ENCODE measurements at regions not wholly inside any gene's neighbourhood (a gene's known extent, or its start where the extent isn't known, plus 50 kb on each side); places are given as distances from the start of the nearest gene placed in this dataset.

- ChIA-PET CTCF (ENCODE audit: unreplicated experiment) (no interaction called here), POLR2A (no interaction called here)
- TF ChIP-seq CTCF (conservative IDR thresholded peaks at IDR 0.05; ENCODE audit: low read length), result no peak
- no peak for TF ChIP-seq EZH2phosphoT487 (IDR thresholded peaks at IDR 0.05; ENCODE audit: borderline replicate concordance, low read depth, low read length)
- no peaks in the 10 kb centered on the region for H3K36me3 ChIP-seq (ENCODE audit: insufficient read depth, low read length)
- no peaks in the 10 kb centered on the region for H3K9me2 ChIP-seq (ENCODE audit: insufficient read depth, low read length)
- no TSS peak for BruUV-seq (replicated peaks)
- peaks cover 8% of the 10 kb centered on the region for H3K4me1 ChIP-seq (ENCODE audit: insufficient read depth, low read length, poor library complexity, severe bottlenecking)
- H3K27ac ChIP-seq (ENCODE audit: low read depth, low read length, poor library complexity, severe bottlenecking), result no peak overlapping the region
- DNase-seq (ENCODE audit: low spot score), result no peak
- no peaks in the 10 kb centered on the region for H3K9me3 ChIP-seq (ENCODE audit: low read length)
- no peak overlapping the region for H2AFZ ChIP-seq (ENCODE audit: low read length)
- H3K79me2 ChIP-seq (ENCODE audit: insufficient read depth, low read depth, low read length), result no peaks in the 10 kb centered on the region
- no peak overlapping the region for H3K4me2 ChIP-seq (ENCODE audit: low read length)
- H3K4me3 ChIP-seq (ENCODE audit: low read depth, low read length, poor library complexity, severe bottlenecking), result no peak overlapping the region
- intact Hi-C loops (cut with micrococcal nuclease; ENCODE audit: unreplicated experiment), result no loop called here
- H4K20me1 ChIP-seq (ENCODE audit: insufficient read depth, low read length), result no peaks in the 10 kb centered on the region
These were observed 180.9 kb upstream of the RREB1 start for GRCh38 chr6:6926856-6927255.

- peaks cover 8% of the 10 kb centered on the region for H3K4me1 ChIP-seq (ENCODE audit: insufficient read depth, low read length, poor library complexity, severe bottlenecking)
- no TSS peak for BruUV-seq (replicated peaks)
- H3K79me2 ChIP-seq (ENCODE audit: insufficient read depth, low read depth, low read length), result no peaks in the 10 kb centered on the region
- no peak overlapping the region for H3K27ac ChIP-seq (ENCODE audit: low read depth, low read length, poor library complexity, severe bottlenecking)
- no peaks in the 10 kb centered on the region for H3K9me2 ChIP-seq (ENCODE audit: insufficient read depth, low read length)
- no peak for DNase-seq (ENCODE audit: low spot score)
- H4K20me1 ChIP-seq (ENCODE audit: insufficient read depth, low read length), result no peaks in the 10 kb centered on the region
- H3K4me3 ChIP-seq (ENCODE audit: low read depth, low read length, poor library complexity, severe bottlenecking), result no peak overlapping the region
- H3K4me2 ChIP-seq (ENCODE audit: low read length), result peak overlapping the region; percentile 11; the same call in 1 of the 2 replicates
- no peak overlapping the region for H2AFZ ChIP-seq (ENCODE audit: low read length)
- no peaks in the 10 kb centered on the region for H3K36me3 ChIP-seq (ENCODE audit: insufficient read depth, low read length)
- no peak for TF ChIP-seq CTCF (conservative IDR thresholded peaks at IDR 0.05; ENCODE audit: low read length)
- TF ChIP-seq EZH2phosphoT487 (IDR thresholded peaks at IDR 0.05; ENCODE audit: borderline replicate concordance, low read depth, low read length), result no peak
- intact Hi-C loops (cut with micrococcal nuclease; ENCODE audit: unreplicated experiment), result no loop called here
- ChIA-PET POLR2A (no interaction called here), CTCF (ENCODE audit: unreplicated experiment) (no interaction called here)
- H3K9me3 ChIP-seq (ENCODE audit: low read length), result no peaks in the 10 kb centered on the region
These were observed 180.0 kb upstream of the RREB1 start for GRCh38 chr6:6927521-6928361.

GRCh38 chr6:6930223-6930880 lies 177.4 kb upstream of the RREB1 start:
- no peaks in the 10 kb centered on the region for H3K79me2 ChIP-seq (ENCODE audit: insufficient read depth, low read depth, low read length)
- H3K9me3 ChIP-seq (ENCODE audit: low read length), result no peaks in the 10 kb centered on the region
- ChIA-PET POLR2A (no interaction called here), CTCF (ENCODE audit: unreplicated experiment) (no interaction called here)
- intact Hi-C loops (cut with micrococcal nuclease; ENCODE audit: unreplicated experiment), result no loop called here
- no peak overlapping the region for H3K27ac ChIP-seq (ENCODE audit: low read depth, low read length, poor library complexity, severe bottlenecking)
- no peak overlapping the region for H2AFZ ChIP-seq (ENCODE audit: low read length)
- no TSS peak for BruUV-seq (replicated peaks)
- no peaks in the 10 kb centered on the region for H3K36me3 ChIP-seq (ENCODE audit: insufficient read depth, low read length)
- H3K4me3 ChIP-seq (ENCODE audit: low read depth, low read length, poor library complexity, severe bottlenecking), result no peak overlapping the region
- TF ChIP-seq CTCF (conservative IDR thresholded peaks at IDR 0.05; ENCODE audit: low read length), result no peak
- TF ChIP-seq EZH2phosphoT487 (IDR thresholded peaks at IDR 0.05; ENCODE audit: borderline replicate concordance, low read depth, low read length), result no peak
- H3K4me2 ChIP-seq (ENCODE audit: low read length), result no peak overlapping the region
- peaks cover 8% of the 10 kb centered on the region for H3K4me1 ChIP-seq (ENCODE audit: insufficient read depth, low read length, poor library complexity, severe bottlenecking)
- H3K9me2 ChIP-seq (ENCODE audit: insufficient read depth, low read length), result no peaks in the 10 kb centered on the region
- H4K20me1 ChIP-seq (ENCODE audit: insufficient read depth, low read length), result no peaks in the 10 kb centered on the region
- no peak for DNase-seq (ENCODE audit: low spot score)
